Right atrium auricular region (tissue), 2 donors: ENCODE measurements at regions not wholly inside any gene's neighbourhood (a gene's known extent, or its start where the extent isn't known, plus 50 kb on each side); places are given as distances from the start of the nearest gene placed in this dataset.

Source experiments
- DNase-seq: peaks from one replicate; pipeline ENCODE4 v3.0.0-alpha.2; 2019; ENCODE audit warnings: low spot score
- H3K27ac ChIP-seq, 2 donors: fragments of 200-600 bp; sonication (generic); 1 replicate in 1 of 2; 2 replicates in 1 of 2; pipeline ENCODE4 v1.5.1; 2016 to 2019
- H3K27me3 ChIP-seq, 2 donors: fragments of 200-600 bp; sonication (generic); one replicate each; pipeline versions ENCODE4 v1.5.1 to v1.6.0; 2017 to 2019
- H3K36me3 ChIP-seq: fragments of 200-600 bp; sonication (generic); one replicate; pipeline ENCODE4 v1.5.1; 2016
- H3K4me1 ChIP-seq, 2 donors: fragments of 200-600 bp; sonication (generic); one replicate each; pipeline versions ENCODE4 v1.5.1 to v1.6.0; 2017 to 2019
- H3K4me3 ChIP-seq, 2 donors: fragments of 200-600 bp; sonication (generic); 1 replicate in 1 of 2; 2 replicates in 1 of 2; pipeline ENCODE4 v1.5.1; 2017 to 2019; ENCODE audit warnings: mild to moderate bottlenecking in 1 of 2, moderate library complexity in 1 of 2
- H3K9me3 ChIP-seq, 2 donors: fragments of 200-600 bp; sonication (generic); one replicate each; pipeline ENCODE4 v1.5.1; 2019
- TF ChIP-seq, protein P1 (sequence below), 2 donors: fragments of 200-600 bp; sonication (generic); IDR thresholded peaks; one replicate each; pipeline ENCODE4 v1.5.1; 2019; ENCODE audit warnings: antibody characterized with exemption in 2 of 2

DNA sequence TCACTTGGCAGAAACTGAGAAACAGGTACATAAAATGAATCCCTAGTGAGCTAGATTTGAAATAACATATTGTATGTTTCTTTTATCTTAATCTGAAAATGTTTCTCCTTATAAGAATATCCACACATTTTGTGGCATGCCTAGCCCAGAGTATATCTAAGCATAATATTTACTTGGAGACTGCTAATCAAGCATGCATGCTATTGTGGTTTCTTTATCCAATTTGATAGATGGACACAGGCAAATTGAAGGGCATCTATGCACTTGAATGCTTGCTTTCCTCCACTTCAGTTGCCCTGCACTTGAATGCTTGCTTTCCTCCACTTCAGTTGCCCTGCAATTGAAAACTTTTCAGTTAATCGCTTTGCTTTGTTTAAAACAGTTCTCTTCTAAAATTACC lies 729.8 kb downstream of the TBC1D32 start:
- Histone ChIP-seq H3K27me3 (no peaks in the 10 kb centered on the region), H3K36me3 (no peaks in the 10 kb centered on the region), H3K9me3 (no peaks in the 10 kb centered on the region), H3K4me3 (no peak overlapping the region), H3K27ac (no peak overlapping the region), H3K4me1 (no peaks in the 10 kb centered on the region)
- TF ChIP-seq, protein P1, sequence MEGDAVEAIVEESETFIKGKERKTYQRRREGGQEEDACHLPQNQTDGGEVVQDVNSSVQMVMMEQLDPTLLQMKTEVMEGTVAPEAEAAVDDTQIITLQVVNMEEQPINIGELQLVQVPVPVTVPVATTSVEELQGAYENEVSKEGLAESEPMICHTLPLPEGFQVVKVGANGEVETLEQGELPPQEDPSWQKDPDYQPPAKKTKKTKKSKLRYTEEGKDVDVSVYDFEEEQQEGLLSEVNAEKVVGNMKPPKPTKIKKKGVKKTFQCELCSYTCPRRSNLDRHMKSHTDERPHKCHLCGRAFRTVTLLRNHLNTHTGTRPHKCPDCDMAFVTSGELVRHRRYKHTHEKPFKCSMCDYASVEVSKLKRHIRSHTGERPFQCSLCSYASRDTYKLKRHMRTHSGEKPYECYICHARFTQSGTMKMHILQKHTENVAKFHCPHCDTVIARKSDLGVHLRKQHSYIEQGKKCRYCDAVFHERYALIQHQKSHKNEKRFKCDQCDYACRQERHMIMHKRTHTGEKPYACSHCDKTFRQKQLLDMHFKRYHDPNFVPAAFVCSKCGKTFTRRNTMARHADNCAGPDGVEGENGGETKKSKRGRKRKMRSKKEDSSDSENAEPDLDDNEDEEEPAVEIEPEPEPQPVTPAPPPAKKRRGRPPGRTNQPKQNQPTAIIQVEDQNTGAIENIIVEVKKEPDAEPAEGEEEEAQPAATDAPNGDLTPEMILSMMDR (IDR thresholded peaks at IDR 0.05) = no peak
- DNase-seq = no peak

DNA sequence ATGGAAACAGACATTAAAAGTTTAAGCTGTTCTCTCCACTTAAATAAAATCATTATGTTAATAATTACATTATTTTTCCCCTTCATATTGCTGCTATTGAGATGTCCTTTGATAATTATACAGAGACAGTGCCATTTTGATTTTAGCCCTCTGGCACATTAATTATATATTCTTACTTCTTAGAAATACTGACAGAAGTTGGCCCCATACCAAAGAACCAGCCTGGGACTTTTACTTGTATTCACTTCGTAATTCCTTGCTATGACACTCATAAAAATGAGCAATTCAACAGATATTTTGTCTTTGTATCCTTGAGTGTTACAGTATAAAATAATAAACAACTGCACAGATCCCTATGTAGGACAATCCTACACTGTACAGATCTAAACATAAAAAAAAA lies 743.7 kb downstream of the TBC1D32 start:
- no peak overlapping the region for H3K27ac ChIP-seq
- H3K36me3 ChIP-seq = no peaks in the 10 kb centered on the region
- DNase-seq = no peak
- H3K4me3 ChIP-seq = no peak overlapping the region
- H3K27me3 ChIP-seq = no peaks in the 10 kb centered on the region
- H3K9me3 ChIP-seq = no peaks in the 10 kb centered on the region
- H3K4me1 ChIP-seq = no peaks in the 10 kb centered on the region
- TF ChIP-seq, protein P1 (IDR thresholded peaks at IDR 0.05) = no peak

DNA sequence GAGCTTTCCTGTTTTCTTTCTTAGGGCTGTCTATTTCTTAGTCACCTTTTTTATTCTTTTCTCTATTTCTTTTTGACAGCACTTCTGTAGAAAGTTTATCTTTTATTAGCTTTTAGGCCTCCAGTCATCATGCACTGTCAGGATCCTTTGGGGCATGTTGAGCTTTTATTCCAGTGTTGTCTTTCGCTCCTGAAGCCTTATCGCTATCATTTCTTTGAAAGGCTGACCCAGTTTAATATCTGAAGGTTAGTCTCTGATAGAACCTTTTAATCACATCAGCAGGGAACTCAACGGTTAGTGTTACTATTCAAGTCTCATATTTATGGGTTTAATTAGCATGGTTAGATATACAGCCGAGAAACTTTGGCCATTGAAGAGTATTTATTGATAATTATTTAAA lies 745.9 kb downstream of the TBC1D32 start:
- H3K27ac ChIP-seq = no peak overlapping the region
- TF ChIP-seq, protein P1 (IDR thresholded peaks at IDR 0.05) = no peak
- no peaks in the 10 kb centered on the region for H3K9me3 ChIP-seq
- H3K4me3 ChIP-seq = no peak overlapping the region
- H3K4me1 ChIP-seq = no peaks in the 10 kb centered on the region
- H3K27me3 ChIP-seq = no peaks in the 10 kb centered on the region
- no peaks in the 10 kb centered on the region for H3K36me3 ChIP-seq
- DNase-seq = no peak

GRCh38 chr6:120587381-120587780 lies 746.9 kb downstream of the TBC1D32 start:
- TF ChIP-seq, protein P1 (IDR thresholded peaks at IDR 0.05) = no peak
- H3K36me3 ChIP-seq = no peaks in the 10 kb centered on the region
- no peaks in the 10 kb centered on the region for H3K4me1 ChIP-seq
- H3K27me3 ChIP-seq = no peaks in the 10 kb centered on the region
- H3K9me3 ChIP-seq = no peaks in the 10 kb centered on the region
- DNase-seq = no peak
- H3K27ac ChIP-seq = no peak overlapping the region
- H3K4me3 ChIP-seq = no peak overlapping the region

GRCh38 chr6:120584111-120584760 lies 750.0 kb downstream of the TBC1D32 start:
- no peaks in the 10 kb centered on the region for H3K4me1 ChIP-seq

More at GRCh38 chr6:120584111-120584760, 750.0 kb downstream of the TBC1D32 start:
- Histone ChIP-seq H3K27ac (no peak overlapping the region), H3K27me3 (no peaks in the 10 kb centered on the region), H3K36me3 (no peaks in the 10 kb centered on the region), H3K4me3 (no peak overlapping the region), H3K9me3 (no peaks in the 10 kb centered on the region)
- DNase-seq = no peak
- TF ChIP-seq, protein P1 (IDR thresholded peaks at IDR 0.05) = no peak
